ENCODE measurements at regions not wholly inside any gene's neighbourhood (a gene's known extent, or its start where the extent isn't known, plus 50 kb on each side); places are given as distances from the start of the nearest gene placed in this dataset.

DNA sequence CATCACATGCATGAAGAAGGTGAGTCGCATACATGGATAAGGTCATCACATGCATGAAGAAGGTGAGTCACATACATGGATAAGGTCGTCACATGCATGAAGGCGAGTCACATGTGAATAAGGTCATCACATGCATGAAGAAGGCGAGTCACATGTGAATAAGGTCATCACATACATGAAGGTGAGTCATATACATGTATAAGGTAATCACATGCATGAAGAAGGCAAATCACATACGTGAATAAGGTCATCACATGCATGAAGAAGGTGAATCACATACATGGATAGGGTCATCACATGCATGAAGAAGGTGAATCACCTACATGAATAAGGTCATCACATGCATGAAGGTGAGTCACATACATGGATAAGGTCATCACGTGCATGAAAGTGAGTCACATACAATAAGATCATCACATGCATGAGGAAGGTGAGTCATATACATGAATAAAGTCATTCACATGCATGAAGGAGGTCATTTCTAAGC is 105.1 kb upstream of the SDK2 start:
- Histone ChIP-seq H3F3A (ENCODE audit: insufficient read depth, low read length) (no peaks in the 10 kb centered on the region), H3K79me2 (ENCODE audit: insufficient read depth, low read length) (no peaks in the 10 kb centered on the region), H3K9ac (ENCODE audit: low read length) (no peak overlapping the region), H4K20me1 (ENCODE audit: insufficient read depth, low read length) (no peaks in the 10 kb centered on the region), H3K4me3 (ENCODE audit: low read depth, low read length, poor library complexity, severe bottlenecking) (no peak overlapping the region), H3K4me1 (ENCODE audit: insufficient read depth, low read length, severe bottlenecking) (no peaks in the 10 kb centered on the region), H3K9me2 (ENCODE audit: low read depth, low read length) (no peaks in the 10 kb centered on the region), H3K36me3 (ENCODE audit: insufficient read depth, low read length) (no peaks in the 10 kb centered on the region), H2AFZ (ENCODE audit: low read length) (no peak overlapping the region), H3K27ac (ENCODE audit: low read depth, low read length, poor library complexity, severe bottlenecking) (no peak overlapping the region), H3K9me3 (ENCODE audit: low read length) (no peaks in the 10 kb centered on the region), H3K27me3 (ENCODE audit: insufficient read depth, low read length) (0 out of 2 replicates have a peak, but pooled peaks cover 9% of the 10 kb centered on the region), H3K4me2 (ENCODE audit: low read length) (no peak overlapping the region)
- TF ChIP-seq, protein P1, sequence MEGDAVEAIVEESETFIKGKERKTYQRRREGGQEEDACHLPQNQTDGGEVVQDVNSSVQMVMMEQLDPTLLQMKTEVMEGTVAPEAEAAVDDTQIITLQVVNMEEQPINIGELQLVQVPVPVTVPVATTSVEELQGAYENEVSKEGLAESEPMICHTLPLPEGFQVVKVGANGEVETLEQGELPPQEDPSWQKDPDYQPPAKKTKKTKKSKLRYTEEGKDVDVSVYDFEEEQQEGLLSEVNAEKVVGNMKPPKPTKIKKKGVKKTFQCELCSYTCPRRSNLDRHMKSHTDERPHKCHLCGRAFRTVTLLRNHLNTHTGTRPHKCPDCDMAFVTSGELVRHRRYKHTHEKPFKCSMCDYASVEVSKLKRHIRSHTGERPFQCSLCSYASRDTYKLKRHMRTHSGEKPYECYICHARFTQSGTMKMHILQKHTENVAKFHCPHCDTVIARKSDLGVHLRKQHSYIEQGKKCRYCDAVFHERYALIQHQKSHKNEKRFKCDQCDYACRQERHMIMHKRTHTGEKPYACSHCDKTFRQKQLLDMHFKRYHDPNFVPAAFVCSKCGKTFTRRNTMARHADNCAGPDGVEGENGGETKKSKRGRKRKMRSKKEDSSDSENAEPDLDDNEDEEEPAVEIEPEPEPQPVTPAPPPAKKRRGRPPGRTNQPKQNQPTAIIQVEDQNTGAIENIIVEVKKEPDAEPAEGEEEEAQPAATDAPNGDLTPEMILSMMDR (IDR thresholded peaks at IDR 0.05; ENCODE audit: low read length), result no peak
- no peak for TF ChIP-seq EZH2 (IDR thresholded peaks at IDR 0.05; ENCODE audit: borderline replicate concordance, low read length)

DNA sequence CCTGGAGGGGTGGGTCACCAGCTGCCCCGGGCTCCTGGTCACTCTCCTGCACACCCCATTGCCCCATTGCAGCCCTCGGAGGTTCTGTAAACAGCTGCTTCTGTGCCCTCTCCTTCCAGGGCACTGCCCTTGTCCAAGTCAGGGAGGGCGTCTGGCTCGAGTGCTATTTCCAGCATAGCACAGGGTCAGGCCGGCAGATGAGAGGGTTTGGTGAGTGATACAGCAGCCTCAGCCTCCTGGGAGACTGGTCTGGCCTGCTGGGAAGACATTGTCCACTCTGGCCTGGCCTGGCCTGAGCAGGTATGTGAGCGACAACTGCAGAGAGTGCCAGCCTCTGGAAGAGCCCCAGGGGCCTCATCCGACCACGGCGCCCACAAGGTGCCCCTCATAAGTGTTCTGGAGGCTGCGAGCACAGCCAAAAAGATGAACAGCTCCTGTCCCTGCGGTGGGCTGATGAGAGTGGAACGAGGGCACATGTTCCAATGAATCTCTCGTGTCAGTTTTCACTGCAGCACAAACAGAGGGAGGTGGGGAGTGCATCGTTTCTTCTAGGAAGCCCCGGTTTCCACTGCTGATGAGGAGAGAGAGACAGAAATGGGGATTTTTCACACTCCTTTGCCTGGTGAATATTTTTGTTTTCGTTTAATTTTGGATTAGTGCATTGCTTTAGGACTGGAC is 105.8 kb upstream of the SDK2 start:
- Histone ChIP-seq H3K27me3 (ENCODE audit: insufficient read depth, low read length) (0 out of 2 replicates have a peak, but pooled peaks cover 9% of the 10 kb centered on the region), H3K4me1 (ENCODE audit: insufficient read depth, low read length, severe bottlenecking) (no peaks in the 10 kb centered on the region), H3F3A (ENCODE audit: insufficient read depth, low read length) (no peaks in the 10 kb centered on the region), H3K36me3 (ENCODE audit: insufficient read depth, low read length) (no peaks in the 10 kb centered on the region), H3K27ac (ENCODE audit: low read depth, low read length, poor library complexity, severe bottlenecking) (no peak overlapping the region), H3K4me2 (ENCODE audit: low read length) (no peak overlapping the region), H3K4me3 (ENCODE audit: low read depth, low read length, poor library complexity, severe bottlenecking) (no peak overlapping the region), H4K20me1 (ENCODE audit: insufficient read depth, low read length) (no peaks in the 10 kb centered on the region), H2AFZ (ENCODE audit: low read length) (no peak overlapping the region), H3K9me2 (ENCODE audit: low read depth, low read length) (no peaks in the 10 kb centered on the region), H3K79me2 (ENCODE audit: insufficient read depth, low read length) (no peaks in the 10 kb centered on the region), H3K9me3 (ENCODE audit: low read length) (no peaks in the 10 kb centered on the region), H3K9ac (ENCODE audit: low read length) (no peak overlapping the region)
- no peak for TF ChIP-seq EZH2 (IDR thresholded peaks at IDR 0.05; ENCODE audit: borderline replicate concordance, low read length)
- TF ChIP-seq, protein P1 (IDR thresholded peaks at IDR 0.05; ENCODE audit: low read length), result no peak

DNA sequence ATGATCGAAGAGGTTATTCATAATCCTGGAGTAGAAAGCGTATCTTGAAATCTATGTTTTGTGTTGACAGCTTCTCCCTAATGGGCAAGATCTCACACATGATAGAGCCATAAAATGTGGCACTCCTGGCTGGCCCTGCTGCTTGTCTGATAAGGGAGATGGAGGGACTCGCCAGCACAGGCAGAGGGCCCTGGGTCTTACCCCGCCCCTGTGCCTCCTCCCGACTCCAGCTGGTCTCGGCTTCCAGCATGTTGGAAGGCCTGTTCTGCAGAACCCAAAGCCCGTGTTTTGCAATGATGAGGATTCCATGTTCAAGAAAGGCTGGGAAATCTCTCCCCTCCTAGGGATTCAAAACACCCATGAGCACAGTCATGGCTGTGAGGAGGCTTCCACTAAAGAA is 106.7 kb upstream of the SDK2 start:
- Histone ChIP-seq H3K9me3 (ENCODE audit: low read length) (no peaks in the 10 kb centered on the region), H4K20me1 (ENCODE audit: insufficient read depth, low read length) (no peaks in the 10 kb centered on the region), H3K9ac (ENCODE audit: low read length) (no peak overlapping the region), H3K27ac (ENCODE audit: low read depth, low read length, poor library complexity, severe bottlenecking) (no peak overlapping the region), H3K36me3 (ENCODE audit: insufficient read depth, low read length) (no peaks in the 10 kb centered on the region), H3K4me2 (ENCODE audit: low read length) (no peak overlapping the region), H3K27me3 (ENCODE audit: insufficient read depth, low read length) (0 out of 2 replicates have a peak, but pooled peaks cover 9% of the 10 kb centered on the region), H3K9me2 (ENCODE audit: low read depth, low read length) (no peaks in the 10 kb centered on the region), H3K4me1 (ENCODE audit: insufficient read depth, low read length, severe bottlenecking) (no peaks in the 10 kb centered on the region), H3F3A (ENCODE audit: insufficient read depth, low read length) (no peaks in the 10 kb centered on the region), H3K4me3 (ENCODE audit: low read depth, low read length, poor library complexity, severe bottlenecking) (no peak overlapping the region), H2AFZ (ENCODE audit: low read length) (no peak overlapping the region), H3K79me2 (ENCODE audit: insufficient read depth, low read length) (no peaks in the 10 kb centered on the region)
- no peak for TF ChIP-seq EZH2 (IDR thresholded peaks at IDR 0.05; ENCODE audit: borderline replicate concordance, low read length)
- TF ChIP-seq, protein P1 (IDR thresholded peaks at IDR 0.05; ENCODE audit: low read length), result no peak

Data from OCI-LY1 (cell line).